NCI-H128 (cell line): ENCODE measurements at regions not wholly inside any gene's neighbourhood (a gene's known extent, or its start where the extent isn't known, plus 50 kb on each side); places are given as distances from the start of the nearest gene placed in this dataset.

Source experiments
- DNase-seq: peaks from one replicate; lab custom pipeline; 2025; ENCODE audit not compliant: unreplicated experiment; lab: John Stamatoyannopoulos, UW

DNA sequence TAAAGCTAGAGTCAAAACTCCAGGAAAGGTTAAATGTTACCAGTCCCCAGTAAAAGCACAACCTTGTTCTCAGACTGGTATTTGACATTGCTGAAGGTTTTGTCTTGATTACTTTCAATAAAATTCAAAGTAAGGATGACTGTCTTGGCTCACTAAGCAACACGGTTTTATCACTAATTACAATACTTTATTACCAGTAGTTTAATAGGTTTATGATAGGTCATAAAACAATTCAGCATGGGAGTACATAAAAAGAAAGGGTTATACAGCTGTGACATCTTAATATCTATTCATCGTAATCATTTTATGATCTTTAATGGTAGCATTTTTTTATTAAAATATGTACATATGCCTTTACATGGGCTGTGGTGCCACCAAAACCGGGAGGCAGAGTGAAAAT is 370.7 kb upstream of the IRX2 start:
- DNase-seq = no peak

GRCh38 chr5:3121813-3122212 is 370.3 kb upstream of the IRX2 start:
- no peak for DNase-seq

DNA sequence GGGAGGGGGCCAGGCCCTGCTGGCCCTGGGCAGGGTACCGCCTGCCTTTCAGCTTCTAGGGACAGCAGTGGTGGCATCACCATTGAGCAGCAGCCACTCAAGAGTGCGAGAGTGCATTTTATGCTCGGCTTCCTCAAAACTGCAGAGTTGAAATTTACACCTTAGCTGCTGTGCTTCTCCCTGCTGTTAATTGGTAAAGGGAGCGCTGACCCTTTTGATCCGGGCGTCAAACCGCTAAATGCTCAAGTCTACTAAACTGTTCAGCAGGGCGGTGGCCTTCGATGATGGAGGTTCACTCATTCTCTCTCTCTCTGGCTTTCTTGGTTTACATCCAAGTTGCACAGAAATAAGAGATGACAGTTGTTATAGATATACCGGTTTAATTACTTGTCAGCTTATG is 368.6 kb upstream of the IRX2 start:
- no peak for DNase-seq

GRCh38 chr5:3119435-3119834 is 368.0 kb upstream of the IRX2 start:
- DNase-seq = no peak

DNA sequence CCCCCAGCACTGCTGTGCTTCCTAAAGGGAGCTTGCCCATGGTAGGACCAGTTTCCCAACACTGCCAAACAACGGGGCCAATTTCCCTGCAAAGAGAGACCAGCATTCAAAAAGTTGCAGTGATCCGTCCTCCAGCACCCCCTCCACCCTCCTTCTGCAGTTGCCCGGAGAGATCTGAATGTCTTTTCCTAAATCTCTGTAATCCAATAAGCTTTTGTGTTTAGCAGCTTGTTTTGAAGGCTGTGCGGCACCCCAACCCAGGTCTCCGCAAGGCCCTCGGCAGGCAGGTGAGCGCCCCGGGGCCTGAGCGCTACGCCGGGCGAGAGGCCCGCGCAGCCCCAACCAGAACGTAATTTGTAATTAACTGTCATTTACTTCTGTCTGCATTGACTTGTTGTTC is 366.9 kb upstream of the IRX2 start:
- no peak for DNase-seq

GRCh38 chr5:3116366-3116765 is 364.9 kb upstream of the IRX2 start:
- no peak for DNase-seq

DNA sequence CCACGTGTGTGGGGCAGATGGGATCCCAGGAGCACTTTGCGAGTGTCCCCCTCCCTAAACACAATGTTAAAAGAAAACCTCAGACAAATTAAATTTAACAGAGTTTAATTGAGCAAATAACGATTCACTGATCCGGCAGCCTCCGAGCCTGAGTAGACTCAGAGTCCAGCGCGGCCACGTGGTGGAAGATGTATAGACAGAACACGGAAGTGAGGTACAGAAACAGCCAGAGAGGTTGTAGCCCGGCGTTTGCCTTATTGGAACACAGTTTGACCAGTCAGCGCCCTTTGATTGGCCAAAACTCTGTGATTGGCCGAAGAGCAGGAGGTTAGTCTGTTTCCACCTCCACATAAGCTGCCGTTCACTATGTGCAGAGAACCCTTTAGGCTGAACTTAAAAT is 363.0 kb upstream of the IRX2 start:
- DNase-seq = no peak

DNA sequence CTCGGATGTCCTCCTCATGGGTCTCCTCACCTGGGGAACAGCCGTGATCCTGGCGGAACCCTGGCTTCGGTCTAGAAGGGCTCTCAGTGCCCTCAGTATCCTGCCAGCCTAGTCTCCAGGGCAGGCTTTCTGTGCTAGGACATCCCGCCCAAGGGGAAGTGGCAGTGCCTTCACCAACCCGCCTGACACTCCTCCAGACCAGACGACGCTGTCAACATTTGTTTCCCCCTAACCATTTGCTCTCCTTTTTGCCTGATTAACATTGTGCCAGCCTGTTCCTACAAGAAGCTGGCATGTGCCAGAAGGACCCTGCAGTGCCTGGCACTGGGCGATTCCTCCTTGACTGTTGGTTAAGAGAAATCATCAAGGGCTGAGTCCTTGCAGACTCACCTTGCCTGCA is 358.9 kb upstream of the IRX2 start:
- DNase-seq = no peak

DNA sequence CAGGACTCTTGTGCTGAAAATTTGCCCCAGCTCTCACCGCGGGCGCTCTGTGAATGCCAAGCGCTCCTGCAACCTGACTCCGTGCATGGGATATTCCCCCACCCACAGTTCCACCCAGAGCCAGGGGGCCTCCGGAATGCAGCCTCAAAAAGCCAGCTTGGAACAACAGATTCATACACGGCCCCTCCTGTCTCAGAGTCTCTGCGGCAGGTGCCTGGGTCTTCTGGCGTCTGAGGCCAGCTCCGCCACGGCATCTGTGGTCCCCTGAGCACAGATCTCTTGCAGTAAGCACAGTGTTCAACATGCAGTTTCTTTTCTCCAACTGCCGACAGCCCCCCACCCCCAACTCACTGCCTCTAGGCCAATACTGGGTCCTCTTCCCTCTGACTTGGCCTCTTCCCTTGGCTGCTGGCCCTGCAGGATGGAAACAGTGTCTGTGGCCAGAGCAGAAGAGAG is 355.7 kb upstream of the IRX2 start:
- DNase-seq = no peak

GRCh38 chr5:3105581-3105980 is 354.1 kb upstream of the IRX2 start:
- DNase-seq = no peak

DNA sequence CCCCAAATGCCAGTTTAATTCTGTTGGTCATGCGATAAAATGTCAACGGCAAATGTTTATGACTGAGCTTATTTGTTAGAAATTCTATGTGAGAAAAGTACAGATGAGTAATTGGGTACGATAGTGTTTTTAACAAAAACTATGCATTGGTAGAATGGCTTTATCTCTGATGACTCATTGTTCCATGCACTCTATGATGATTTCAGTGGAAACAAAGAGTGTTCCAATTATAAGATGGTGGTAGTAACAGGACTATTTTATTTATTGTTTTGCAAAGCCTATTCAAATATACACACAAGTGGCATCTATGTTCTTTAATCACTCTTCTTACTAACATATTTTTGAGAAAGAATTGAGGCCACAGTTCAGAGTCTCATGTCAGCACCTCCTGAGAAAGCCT is 353.7 kb upstream of the IRX2 start:
- no peak for DNase-seq

DNA sequence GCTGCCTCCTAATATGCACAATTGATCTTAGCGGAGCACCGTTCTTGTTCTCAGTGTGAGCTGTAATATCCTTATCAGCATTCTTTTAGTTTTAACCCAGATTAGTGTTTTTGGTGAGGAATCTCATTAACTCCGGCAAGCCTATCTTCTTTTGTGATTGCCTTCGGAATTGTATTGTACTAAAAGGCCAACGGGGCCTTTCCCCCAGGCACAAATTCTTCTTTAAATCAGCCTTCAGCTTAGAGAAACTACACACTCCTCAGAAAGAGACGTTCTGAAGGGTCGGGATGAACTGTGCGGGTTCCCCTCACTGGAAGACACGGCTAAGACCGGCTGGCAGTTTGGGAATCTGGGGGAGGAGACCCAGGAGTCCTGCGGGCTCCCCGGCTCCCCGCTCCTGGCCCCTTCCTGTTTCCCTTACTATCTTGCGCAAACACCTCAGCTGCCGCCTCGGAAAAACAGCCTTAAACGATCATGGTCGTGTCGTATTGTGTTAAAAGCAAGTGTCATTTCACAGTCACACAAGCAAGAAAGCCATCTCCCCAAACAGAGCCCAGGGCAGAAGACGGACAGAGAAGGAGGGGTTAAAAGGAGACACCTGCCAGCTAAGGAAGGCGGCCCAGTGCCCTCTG is 353.1 kb upstream of the IRX2 start:
- no peak for DNase-seq

- DNase-seq = no peak
Observed at GRCh38 chr5:3103262-3103811, 351.9 kb upstream of the IRX2 start.

DNA sequence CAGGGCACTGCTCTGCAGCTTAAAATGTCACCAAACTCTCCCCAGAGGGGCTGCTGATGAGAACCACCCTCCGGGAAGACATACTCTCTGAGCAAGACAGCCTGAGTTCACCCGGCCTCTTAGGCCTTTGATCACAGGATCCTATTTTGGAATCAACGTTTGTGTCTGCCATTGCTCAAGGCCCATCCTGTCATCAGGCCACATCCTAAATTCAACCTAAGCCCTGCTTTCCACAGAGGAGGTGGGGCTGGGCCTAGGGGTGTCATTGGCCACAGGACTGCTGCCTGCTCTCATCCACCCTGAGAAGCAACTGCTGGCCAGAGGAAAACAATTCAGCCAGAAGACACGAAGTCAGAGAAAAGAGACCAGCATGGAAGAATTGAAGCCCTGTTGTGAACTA is 351.1 kb upstream of the IRX2 start:
- no peak for DNase-seq

GRCh38 chr5:3101561-3101960 is 350.1 kb upstream of the IRX2 start:
- DNase-seq = no peak

- no peak for DNase-seq
Observed at GRCh38 chr5:3100921-3101551, 349.6 kb upstream of the IRX2 start.

DNA sequence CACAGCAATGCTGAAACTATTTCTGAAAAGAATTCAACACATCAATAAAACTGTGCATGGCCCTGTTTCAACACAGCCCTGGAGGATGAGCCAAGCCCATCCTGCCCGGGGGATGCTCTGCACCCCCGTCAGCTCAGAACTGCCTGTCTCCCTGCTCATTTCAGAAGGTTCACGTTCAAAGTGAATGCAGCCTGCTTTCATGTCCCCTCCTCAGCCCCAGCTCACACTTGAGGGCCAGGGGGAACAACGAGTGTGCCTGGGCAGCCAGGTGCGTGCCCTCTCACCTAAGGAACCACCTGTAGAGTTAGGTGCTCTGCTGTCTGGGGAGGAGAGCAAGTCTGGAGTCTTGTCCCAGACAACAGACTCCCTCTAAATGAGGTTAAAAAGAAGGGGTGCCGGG is 348.5 kb upstream of the IRX2 start:
- no peak for DNase-seq

- DNase-seq = no peak
Observed at GRCh38 chr5:3099526-3099925, 348.0 kb upstream of the IRX2 start.

DNA sequence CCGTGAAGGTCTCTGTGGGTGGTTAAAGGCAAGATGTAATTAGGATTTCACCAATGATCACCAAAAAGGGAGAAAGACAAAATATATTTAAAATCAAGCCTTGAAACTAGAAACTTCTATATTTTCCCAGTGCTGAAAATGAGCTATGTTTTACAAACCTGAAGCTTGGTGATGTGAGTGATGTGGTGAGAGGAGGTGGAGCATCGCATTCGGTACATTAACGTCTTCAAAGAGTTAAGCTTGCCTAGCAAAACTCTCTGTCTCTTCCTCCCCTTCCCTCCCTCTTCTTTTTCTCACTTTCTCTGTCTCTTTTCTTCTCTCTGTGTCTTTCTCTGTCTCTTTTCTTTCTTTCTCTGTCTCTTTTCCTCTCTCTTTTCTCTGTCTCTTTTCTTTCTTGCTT is 347.3 kb upstream of the IRX2 start:
- no peak for DNase-seq

GRCh38 chr5:3092664-3093063 is 341.2 kb upstream of the IRX2 start:
- no peak for DNase-seq

DNA sequence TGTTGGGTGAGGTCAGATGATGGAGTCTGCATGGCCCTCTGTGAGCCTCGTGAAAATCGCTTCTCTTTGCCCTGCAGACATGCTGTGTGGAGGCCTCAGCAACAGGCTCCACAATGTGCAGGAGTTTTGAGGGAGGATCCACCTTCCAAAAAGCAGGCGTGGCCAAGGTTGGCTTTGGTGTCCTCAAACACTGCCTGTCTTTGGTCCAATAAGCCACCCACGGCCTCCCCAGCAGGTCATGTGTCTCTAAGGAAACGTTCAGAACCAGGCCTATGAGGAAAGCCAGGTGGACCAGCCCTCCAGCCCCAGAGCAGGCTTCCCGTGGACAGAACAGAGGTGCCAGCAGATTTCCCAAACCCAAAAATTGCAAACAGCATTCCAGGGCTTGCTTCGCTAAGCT is 340.7 kb upstream of the IRX2 start:
- DNase-seq = no peak

- no peak for DNase-seq
Observed at GRCh38 chr5:3091040-3091774, 339.7 kb upstream of the IRX2 start.
